H1 (cell line): ENCODE measurements at regions not wholly inside any gene's neighbourhood (a gene's known extent, or its start where the extent isn't known, plus 50 kb on each side); places are given as distances from the start of the nearest gene placed in this dataset.

Experiments
- CTCF ChIA-PET: fragments of 300-600 bp; sonication (Branson Sonifier 250); formaldehyde crosslinking; loops from one replicate; lab custom pipeline; 2021; ENCODE audit not compliant: partially characterized antibody; lab: Charles Lee
- POLR2A ChIA-PET: fragments of 300-600 bp; sonication (Branson Sonifier 250); formaldehyde crosslinking; loops from one replicate; lab custom pipeline; 2021; ENCODE audit warnings: inconsistent platforms; ENCODE audit not compliant: partially characterized antibody; lab: Charles Lee
- DNase-seq, 2 experiments: peaks; one replicate each; pipeline versions ENCODE4 v3.0.0 to v3.0.0-alpha.2; 2010 to 2022; ENCODE audit warnings: low spot score in 2 of 2, low read depth in 1 of 2, mixed read lengths in 1 of 2
- FAIRE-seq: peaks from 2 replicates; lab custom pipeline; 2011; peaks lifted over from hg19 to GRCh38; lab: Jason Lieb, UNC
- H2AFZ ChIP-seq: 2 replicates; pipeline ENCODE4 v1.8.1; 2012; ENCODE audit warnings: low read length, inconsistent platforms
- H2AK5ac ChIP-seq: 2 replicates; pipeline ENCODE4 v1.6.1; 2013; ENCODE audit warnings: low read depth, low read length
- H2BK120ac ChIP-seq: replicated peaks from 2 replicates; pipeline ENCODE3; 2013; ENCODE audit warnings: low read depth, low read length, inconsistent platforms
- H2BK12ac ChIP-seq: 2 replicates; pipeline ENCODE4 v1.6.1; 2013; ENCODE audit warnings: low read depth, low read length
- H2BK15ac ChIP-seq: 2 replicates; pipeline ENCODE4 v1.6.1; 2013; ENCODE audit warnings: low read length
- H2BK20ac ChIP-seq: 2 replicates; pipeline ENCODE4 v1.6.1; 2013; ENCODE audit warnings: low read length
- H2BK5ac ChIP-seq: 2 replicates; pipeline ENCODE4 v1.6.1; 2013; ENCODE audit warnings: low read depth, low read length
- H3K14ac ChIP-seq: 2 replicates; pipeline ENCODE4 v1.6.1; 2013; ENCODE audit warnings: inconsistent platforms; ENCODE audit not compliant: insufficient read length
- H3K18ac ChIP-seq: 2 replicates; pipeline ENCODE4 v1.6.1; 2013; ENCODE audit warnings: low read length; ENCODE audit errors: extremely low read depth
- H3K23ac ChIP-seq: 2 replicates; pipeline ENCODE4 v1.6.1; 2013; ENCODE audit warnings: inconsistent platforms; ENCODE audit not compliant: insufficient read length
- H3K23me2 ChIP-seq: 2 replicates; pipeline ENCODE4 v1.6.1; 2013; ENCODE audit warnings: low read depth, low read length
- H3K27ac ChIP-seq: 2 replicates; pipeline ENCODE4 v1.6.1; 2011; ENCODE audit warnings: low read depth, low read length, inconsistent platforms
- H3K27me3 ChIP-seq, 4 experiments: replicated peaks in 1 of 4; 1 replicate in 1 of 4; 2 replicates in 3 of 4; pipeline versions ENCODE4 v1.6.1 to v1.8.1; 2011 to 2013; ENCODE audit warnings: low read length in 3 of 4, mild to moderate bottlenecking in 3 of 4, inconsistent platforms in 2 of 4, mixed read lengths in 2 of 4, moderate library complexity in 1 of 4; ENCODE audit not compliant: control insufficient read depth in 3 of 4, insufficient read depth in 3 of 4; ENCODE audit errors: extremely low read depth in 1 of 4
- H3K36me3 ChIP-seq, 4 experiments: 2 replicates each; pipeline versions ENCODE4 v1.6.1 to v1.8.1; 2011 to 2013; ENCODE audit warnings: mild to moderate bottlenecking in 4 of 4, low read length in 3 of 4, moderate library complexity in 2 of 4, control low read depth in 1 of 4, inconsistent platforms in 1 of 4; ENCODE audit not compliant: insufficient read depth in 4 of 4, control insufficient read depth in 2 of 4
- H3K4ac ChIP-seq: replicated peaks from 2 replicates; pipeline ENCODE3; 2013; ENCODE audit warnings: low read length, low read depth, mixed read lengths, inconsistent platforms; ENCODE audit not compliant: insufficient read length
- H3K4me1 ChIP-seq, 4 experiments: replicated peaks in 1 of 4; 1 replicate in 1 of 4; 2 replicates in 3 of 4; pipeline versions ENCODE4 v1.6.1 to v1.8.1; 2011 to 2013; ENCODE audit warnings: low read length in 3 of 4, inconsistent platforms in 2 of 4, mixed read lengths in 1 of 4; ENCODE audit not compliant: insufficient read depth in 4 of 4, control insufficient read depth in 3 of 4
- H3K4me2 ChIP-seq, 2 experiments: 2 replicates each; pipeline versions ENCODE4 v1.6.1 to v1.8.1; 2011 to 2013; ENCODE audit warnings: low read depth in 2 of 2, low read length in 2 of 2, control low read depth in 1 of 2, inconsistent platforms in 1 of 2, mild to moderate bottlenecking in 1 of 2; ENCODE audit not compliant: insufficient read depth in 1 of 2
- H3K4me3 ChIP-seq, 4 experiments: fragments of 200-600, 300-600 bp in 1 of 4; sonication (generic), shearing (Covaris generic), sonication (Bioruptor Twin) in 1 of 4; 2 replicates each; pipeline versions ENCODE4 v1.5.1 to v1.8.1; 2011 to 2016; ENCODE audit warnings: low read length in 4 of 4, low read depth in 3 of 4, control low read depth in 2 of 4, inconsistent platforms in 2 of 4, mild to moderate bottlenecking in 2 of 4, mixed read lengths in 1 of 4, moderate library complexity in 1 of 4; ENCODE audit not compliant: insufficient read depth in 2 of 4; ENCODE audit errors: extremely low read depth in 1 of 4
- H3K56ac ChIP-seq: replicated peaks from 2 replicates; pipeline ENCODE3; 2013; ENCODE audit warnings: low read depth, mild to moderate bottlenecking, mixed read lengths, low read length, inconsistent platforms; ENCODE audit not compliant: insufficient read length
- H3K79me1 ChIP-seq: 2 replicates; pipeline ENCODE4 v1.6.1; 2013; ENCODE audit warnings: low read depth, low read length, control low read depth
- H3K79me2 ChIP-seq, 2 experiments: 2 replicates each; pipeline versions ENCODE4 v1.6.1 to v1.8.1; 2012 to 2013; ENCODE audit warnings: low read length in 2 of 2, mild to moderate bottlenecking in 2 of 2, inconsistent platforms in 1 of 2; ENCODE audit not compliant: insufficient read depth in 2 of 2, control insufficient read depth in 1 of 2
- H3K9ac ChIP-seq, 4 experiments: replicated peaks in 1 of 4; 1 replicate in 1 of 4; 2 replicates in 3 of 4; pipeline versions ENCODE4 v1.6.1 to v1.8.1; 2011 to 2013; ENCODE audit warnings: low read depth in 3 of 4, low read length in 3 of 4, control low read depth in 2 of 4, mild to moderate bottlenecking in 2 of 4, moderate library complexity in 2 of 4, inconsistent platforms in 1 of 4; ENCODE audit errors: extremely low read depth in 1 of 4
- H3K9me3 ChIP-seq, 2 experiments: 2 replicates each; pipeline versions ENCODE4 v1.6.1 to v1.8.1; 2012 to 2013; ENCODE audit warnings: mild to moderate bottlenecking in 2 of 2, moderate library complexity in 2 of 2, control low read depth in 1 of 2, inconsistent platforms in 1 of 2, low read depth in 1 of 2, low read length in 1 of 2, mixed read lengths in 1 of 2; ENCODE audit not compliant: insufficient read depth in 2 of 2
- H4K20me1 ChIP-seq, 2 experiments: replicated peaks in 1 of 2; 2 replicates each; pipeline versions ENCODE3 to v1.8.1; 2011 to 2013; ENCODE audit warnings: inconsistent platforms in 2 of 2, low read length in 2 of 2, mild to moderate bottlenecking in 1 of 2; ENCODE audit not compliant: insufficient read depth in 2 of 2, control insufficient read depth in 1 of 2
- H4K5ac ChIP-seq: 2 replicates; pipeline ENCODE4 v1.6.1; 2013; ENCODE audit warnings: low read length, low read depth, mixed read lengths, inconsistent platforms; ENCODE audit not compliant: insufficient read length
- H4K8ac ChIP-seq: 2 replicates; pipeline ENCODE4 v1.8.0; 2013; ENCODE audit warnings: mild to moderate bottlenecking, moderate library complexity, low read length, inconsistent platforms; ENCODE audit not compliant: insufficient read depth; ENCODE audit errors: extremely low read depth
- H4K91ac ChIP-seq: replicated peaks from 2 replicates; pipeline ENCODE3; 2013; ENCODE audit warnings: low read length, mixed read lengths, inconsistent platforms; ENCODE audit not compliant: insufficient read length
- BCL11A ChIP-seq, 2 experiments: IDR thresholded peaks; one replicate each; pipeline ENCODE4 v1.6.1; 2011; ENCODE audit warnings: low read depth in 2 of 2, low read length in 2 of 2, mild to moderate bottlenecking in 2 of 2
- BRCA1 ChIP-seq: IDR thresholded peaks from 2 replicates; pipeline ENCODE4 v1.6.1; 2012; ENCODE audit warnings: low read depth, low read length, improper control_type of control experiment
- CHD1 ChIP-seq: IDR thresholded peaks from 2 replicates; pipeline ENCODE4 v1.6.1; 2012; ENCODE audit warnings: low read depth, low read length, improper control_type of control experiment
- CREB1 ChIP-seq: IDR thresholded peaks from 2 replicates; pipeline ENCODE4 v1.6.1; 2012; ENCODE audit warnings: inconsistent platforms
- CTBP2 ChIP-seq: IDR thresholded peaks from 2 replicates; pipeline ENCODE4 v1.7.0; 2011; ENCODE audit warnings: borderline replicate concordance, mild to moderate bottlenecking, moderate library complexity, mixed read lengths, low read length; ENCODE audit not compliant: insufficient read depth, insufficient read length
- HDAC6 ChIP-seq: IDR thresholded peaks from one replicate; pipeline ENCODE4 v1.7.1; 2012; ENCODE audit warnings: low read depth, mild to moderate bottlenecking, inconsistent platforms, low read length, moderate library complexity
- JUND ChIP-seq: IDR thresholded peaks from 2 replicates; pipeline ENCODE4 v1.6.1; 2011; ENCODE audit warnings: mild to moderate bottlenecking, improper control_type of control experiment, low read length
- SIX5 ChIP-seq: IDR thresholded peaks from 2 replicates; pipeline ENCODE4 v1.6.1; 2011; ENCODE audit warnings: mild to moderate bottlenecking, low read depth, low read length
- TAF1 ChIP-seq: IDR thresholded peaks from 2 replicates; pipeline ENCODE4 v1.6.1; 2011; ENCODE audit warnings: mild to moderate bottlenecking, low read depth, low read length
- TCF12 ChIP-seq: IDR thresholded peaks from 2 replicates; pipeline ENCODE4 v1.6.1; 2011; ENCODE audit warnings: low read depth, mild to moderate bottlenecking, low read length
- USF2 ChIP-seq: IDR thresholded peaks from 2 replicates; pipeline ENCODE4 v1.6.1; 2011; ENCODE audit warnings: low read length, improper control_type of control experiment
- ZNF274 ChIP-seq: IDR thresholded peaks from 2 replicates; pipeline ENCODE4 v1.7.0; 2012; ENCODE audit warnings: low read length, borderline replicate concordance; ENCODE audit errors: extremely low read depth
- WGBS, 2 experiments: shearing (Covaris generic) in 1 of 2; methylation state at CpG; one replicate each; pipeline versions ENCODE4 v1.1.6 to v1.1.7; 2013 to 2015; ENCODE audit warnings: low lambda C conversion rate in 2 of 2, mixed read lengths in 2 of 2, inconsistent platforms in 1 of 2, low coverage in 1 of 2, missing lambda C conversion rate in 1 of 2; ENCODE audit not compliant: insufficient replicate concordance in 2 of 2, insufficient coverage in 1 of 2, insufficient read length in 1 of 2; ENCODE audit errors: extremely low coverage in 1 of 2, missing lambda C conversion rate in 1 of 2; 5-methylcytosine and 5-hydroxymethylcytosine counted together
- TF ChIP-seq, protein P1 (sequence below): IDR thresholded peaks from 2 replicates; pipeline ENCODE4 v1.6.1; 2012; ENCODE audit warnings: low read length, inconsistent platforms

DNA sequence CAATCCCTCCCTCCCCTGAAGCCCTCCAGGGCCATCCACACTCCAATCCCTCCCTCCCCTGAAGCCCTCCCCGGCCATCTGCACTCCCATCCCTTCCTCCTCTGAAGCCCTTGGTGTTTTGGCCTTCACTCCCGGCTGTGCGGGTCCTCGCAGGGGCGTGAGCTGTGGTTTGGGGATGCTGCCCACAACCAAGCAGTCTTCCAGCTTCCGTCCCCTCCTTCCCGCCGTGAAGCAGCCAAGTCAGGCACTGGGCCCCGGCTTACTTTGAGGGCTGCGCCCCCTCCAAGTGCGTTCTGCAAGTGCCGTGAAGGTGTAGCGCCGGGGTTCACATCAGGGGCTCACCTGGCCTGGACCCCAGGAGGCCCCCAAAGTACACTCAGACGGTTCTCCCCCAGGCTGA is 335.9 kb downstream of the BRD1 start:
- Histone ChIP-seq H3K18ac (no peak overlapping the region), H3K27ac (no peak overlapping the region), H3K36me3 (no peaks in the 10 kb centered on the region), H3K4me1 (peaks cover 0 to 11% (median 5%) of the 10 kb centered on the region in 4 experiments; a peak in 5 of 7 replicates), H2AK5ac (no peak overlapping the region), H3K23ac (no peak overlapping the region), H3K4me2 (no peak overlapping the region), H4K5ac (no peak overlapping the region), H3K4me3 (no peak overlapping the region), H3K9ac (no peak overlapping the region), H2BK120ac (no peak overlapping the region), H3K23me2 (no peaks in the 10 kb centered on the region), H3K56ac (no peak overlapping the region), H2BK12ac (no peak overlapping the region), H2BK20ac (no peak overlapping the region), H3K14ac (no peak overlapping the region), H2AFZ (no peak overlapping the region), H3K79me2 (no peaks in the 10 kb centered on the region; a peak in 1 of 4 replicates), H3K9me3 (no peaks in the 10 kb centered on the region), H3K27me3 (no peaks in the 10 kb centered on the region), H2BK5ac (no peak overlapping the region), H4K91ac (no peak overlapping the region), H3K79me1 (no peaks in the 10 kb centered on the region), H4K8ac (no peak overlapping the region), H2BK15ac (no peak overlapping the region), H3K4ac (no peak overlapping the region), H4K20me1 (no peaks in the 10 kb centered on the region)
- DNase-seq (no peak), FAIRE-seq (no peak)
- ChIA-PET CTCF (interaction anchor here (1.8 kb wide), 1 partner anchor 57 kb away, joined by 6 read pairs; no protein-coding TSS in a partner anchor), POLR2A (no interaction called here)
- WGBS, 2 experiments = 90% methylated on average over 8 of the region's 15 CpGs; no CpG with 5 or more reads in 1 of the 2 experiments
- TF ChIP-seq TCF12 = no peak
- no peak for TF ChIP-seq SIX5
- TF ChIP-seq, protein P1, sequence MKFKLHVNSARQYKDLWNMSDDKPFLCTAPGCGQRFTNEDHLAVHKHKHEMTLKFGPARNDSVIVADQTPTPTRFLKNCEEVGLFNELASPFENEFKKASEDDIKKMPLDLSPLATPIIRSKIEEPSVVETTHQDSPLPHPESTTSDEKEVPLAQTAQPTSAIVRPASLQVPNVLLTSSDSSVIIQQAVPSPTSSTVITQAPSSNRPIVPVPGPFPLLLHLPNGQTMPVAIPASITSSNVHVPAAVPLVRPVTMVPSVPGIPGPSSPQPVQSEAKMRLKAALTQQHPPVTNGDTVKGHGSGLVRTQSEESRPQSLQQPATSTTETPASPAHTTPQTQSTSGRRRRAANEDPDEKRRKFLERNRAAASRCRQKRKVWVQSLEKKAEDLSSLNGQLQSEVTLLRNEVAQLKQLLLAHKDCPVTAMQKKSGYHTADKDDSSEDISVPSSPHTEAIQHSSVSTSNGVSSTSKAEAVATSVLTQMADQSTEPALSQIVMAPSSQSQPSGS = no peak
- TF ChIP-seq ZNF274 = no peak
- no peak for TF ChIP-seq TAF1
- TF ChIP-seq JUND = no peak
- no peak for TF ChIP-seq HDAC6
- no peak for TF ChIP-seq BRCA1
- TF ChIP-seq USF2 = no peak
- no peak for TF ChIP-seq CREB1
- no peak for TF ChIP-seq CHD1
- no peak for TF ChIP-seq CTBP2
- no peak for TF ChIP-seq BCL11A (IDR thresholded peaks at IDR 0.05; ENCODE audit: low read depth in 2 of 2, low read length in 2 of 2)
